GM18498 (cell line): ENCODE measurements at regions not wholly inside any gene's neighbourhood (a gene's known extent, or its start where the extent isn't known, plus 50 kb on each side); places are given as distances from the start of the nearest gene placed in this dataset.

ENCODE experiments used
- ATAC-seq: cut with Tn5 transposase; IDR thresholded peaks from one replicate; pipeline ENCODE4 v1.9.1; 2021; ENCODE audit warnings: mild to moderate bottlenecking, moderate library complexity; ENCODE audit not compliant: unreplicated experiment

DNA sequence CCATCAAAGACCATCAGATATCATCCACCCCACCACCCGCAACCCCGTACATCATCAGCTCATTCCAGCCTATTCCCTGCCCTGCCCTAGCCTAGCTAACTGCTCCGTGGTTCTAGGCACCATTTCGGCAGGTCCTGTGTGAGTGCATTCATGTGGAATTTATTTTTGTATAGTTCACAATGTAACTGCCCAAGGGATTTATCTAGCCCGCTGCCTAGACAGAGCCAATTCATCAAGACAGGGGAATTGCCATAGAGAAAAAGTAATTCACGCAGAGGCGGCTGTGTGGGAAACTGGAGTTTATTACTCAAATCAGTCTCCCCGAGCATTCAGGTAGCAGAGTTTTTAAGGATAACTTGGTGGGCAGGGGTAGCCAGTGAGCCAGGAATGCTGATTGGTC, 109.2 kb upstream of the UBL3 start:
- ATAC-seq, result no peak

DNA sequence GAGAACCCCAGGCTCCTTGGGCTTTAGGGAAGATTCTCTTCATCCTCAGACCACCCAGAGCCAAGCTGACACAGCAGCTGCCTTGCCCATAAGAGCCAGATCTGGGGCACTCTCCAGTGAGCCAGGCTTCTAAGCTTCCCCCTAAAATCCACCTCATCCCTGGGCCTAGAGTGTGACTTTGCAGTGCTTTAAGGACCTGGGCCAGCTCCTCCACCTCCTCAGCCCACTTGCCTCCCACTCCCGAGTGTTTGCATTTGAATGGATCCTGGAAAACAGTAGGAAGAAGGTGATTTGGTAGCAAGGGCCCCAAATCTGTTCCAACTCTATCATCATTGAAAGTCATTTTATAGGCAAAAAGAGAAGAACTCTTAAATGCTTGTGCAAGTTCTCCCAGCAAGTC, 108.7 kb upstream of the UBL3 start:
- no peak for ATAC-seq

DNA sequence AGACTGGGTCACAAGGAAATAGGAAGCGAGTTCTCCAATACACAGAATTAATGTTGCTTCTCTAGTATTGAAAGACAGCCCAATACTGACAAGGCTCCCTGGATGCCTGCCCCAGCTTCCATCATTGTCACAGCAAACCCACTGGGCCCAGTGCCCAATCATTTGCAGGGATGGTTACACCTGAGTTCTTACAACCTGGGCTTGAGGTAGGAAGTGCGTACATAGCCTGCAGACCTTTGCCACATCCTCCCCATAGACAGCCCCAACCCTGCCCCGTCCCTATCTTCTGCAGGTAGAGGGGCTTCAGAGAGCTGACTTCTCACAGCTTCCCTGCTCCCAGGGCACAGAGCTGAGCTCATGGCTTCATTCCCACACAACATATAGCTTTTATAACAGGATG, 108.1 kb upstream of the UBL3 start:
- no peak for ATAC-seq

DNA sequence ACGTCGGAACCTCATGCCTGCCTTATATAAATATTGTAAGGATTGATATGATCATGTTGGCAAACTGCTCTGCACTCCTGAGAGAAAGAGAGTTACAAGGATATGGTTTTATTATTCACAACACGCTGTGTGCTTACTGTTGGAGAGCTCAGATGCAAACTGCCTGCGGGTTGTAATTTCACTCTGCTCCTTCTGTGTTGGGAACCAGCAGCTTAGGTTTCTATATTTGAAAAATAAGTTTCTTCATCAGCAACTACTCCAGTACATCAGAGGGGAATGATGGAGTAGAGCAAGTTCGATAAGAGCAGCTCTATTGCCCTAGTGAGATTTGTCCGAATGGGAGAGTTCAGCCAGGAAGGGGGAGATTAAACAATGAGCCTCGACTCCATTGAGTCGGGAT, 106.9 kb upstream of the UBL3 start:
- no peak for ATAC-seq

DNA sequence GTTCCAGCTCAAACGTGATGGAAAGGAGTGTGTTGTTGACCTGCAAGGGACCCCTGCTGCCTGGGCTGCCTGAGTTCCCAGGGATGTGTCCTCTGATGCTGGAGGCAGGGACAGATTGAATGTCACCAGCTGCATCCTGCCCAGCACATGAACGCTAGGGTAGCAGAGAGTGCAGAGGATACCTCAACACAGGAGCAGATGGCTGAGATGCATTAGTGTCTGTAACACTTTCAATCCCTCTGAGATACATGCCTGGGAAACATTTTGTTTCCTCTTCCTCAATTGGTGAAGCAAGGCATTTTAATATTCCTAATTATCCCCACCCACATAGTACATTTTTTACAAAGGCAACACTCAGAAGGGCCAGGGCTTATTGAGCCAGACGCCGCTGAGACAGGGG, 106.4 kb upstream of the UBL3 start:
- ATAC-seq, result no peak

DNA sequence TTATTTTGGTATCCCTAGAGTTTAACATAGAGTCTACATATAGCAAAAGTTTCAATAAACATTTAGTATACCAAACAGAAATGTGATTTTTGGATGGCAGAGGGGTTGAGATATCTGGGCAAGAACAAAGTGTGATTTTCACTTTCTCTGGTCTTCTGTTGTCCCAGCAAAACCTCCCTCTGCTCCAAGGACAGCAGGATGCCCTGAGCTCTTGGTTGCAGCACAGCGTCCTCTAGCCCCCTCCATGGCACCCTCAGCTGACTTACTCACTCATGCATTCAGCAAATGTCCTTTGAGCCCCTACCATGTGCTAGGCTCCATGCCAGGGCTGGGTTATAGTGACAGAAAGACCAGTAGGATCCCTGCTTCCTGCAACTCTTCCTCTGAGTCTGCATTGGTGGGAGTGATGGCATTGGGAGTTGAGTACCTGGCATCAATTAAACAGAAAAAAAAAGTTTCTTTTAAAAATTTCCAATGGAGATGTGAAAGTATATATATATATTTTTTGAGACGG, 104.8 kb upstream of the UBL3 start:
- no peak for ATAC-seq

DNA sequence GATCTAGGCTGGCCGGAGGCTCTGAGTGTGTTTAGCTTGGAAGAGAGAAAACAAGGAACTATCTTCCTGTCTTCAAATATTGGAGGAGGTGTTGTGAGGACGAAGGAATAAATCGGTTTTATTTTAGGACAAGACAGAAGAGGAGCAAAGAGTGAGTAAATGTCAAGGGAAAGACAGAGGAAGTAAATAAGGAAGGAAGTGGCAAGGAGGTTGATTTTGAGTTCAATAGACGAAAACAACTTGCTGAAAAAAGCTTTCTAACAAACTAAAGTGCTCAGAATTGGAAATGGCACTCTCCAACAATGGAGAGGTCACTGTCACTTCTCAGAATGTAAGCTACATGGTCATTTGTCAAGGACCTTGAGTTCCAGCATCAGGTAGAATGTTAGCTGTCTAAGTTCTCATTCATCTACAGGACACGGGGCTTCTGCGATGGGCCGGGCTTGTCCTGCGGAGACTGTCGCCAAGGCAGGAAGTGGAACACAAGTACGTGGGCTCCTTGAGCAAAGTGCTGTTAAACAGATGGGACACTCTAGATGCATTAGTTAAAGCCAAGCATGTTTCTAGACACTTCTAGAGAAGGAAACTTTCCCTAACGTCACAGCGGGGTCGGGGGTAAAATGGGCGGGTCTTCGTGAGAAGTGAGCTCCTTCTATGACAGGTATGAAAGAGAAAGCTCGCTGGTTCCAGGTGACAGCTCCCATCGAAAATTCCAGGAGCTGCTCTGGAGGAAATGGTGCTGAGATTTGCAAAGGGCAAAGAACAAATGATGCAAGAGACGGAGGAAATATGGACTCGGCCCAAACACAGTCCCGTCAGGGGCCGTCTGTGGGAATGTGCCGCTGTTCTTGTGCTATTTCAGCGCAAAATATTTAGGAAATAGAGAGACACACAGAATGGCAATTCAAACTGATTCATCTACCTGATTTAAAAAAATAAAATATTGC, 103.9 kb upstream of the UBL3 start:
- ATAC-seq, result no peak

DNA sequence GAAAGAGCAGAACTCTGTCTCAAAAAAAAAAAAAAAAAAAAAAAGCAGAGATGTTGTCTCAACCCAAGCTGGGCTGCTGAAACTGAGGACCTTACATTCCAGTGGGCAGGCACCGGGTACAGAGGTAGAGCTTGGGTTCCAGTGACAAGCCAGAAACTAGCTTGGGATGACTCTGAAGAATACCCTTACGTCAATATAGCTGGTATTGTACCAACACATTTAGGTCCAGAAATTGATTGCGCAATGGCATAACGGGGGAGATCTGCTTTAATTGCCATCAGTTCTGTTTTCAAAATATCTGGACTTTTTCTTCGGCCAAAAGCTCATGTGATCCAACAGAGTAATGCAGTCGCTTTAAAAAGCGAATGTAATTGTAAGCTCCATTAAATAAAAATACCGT, 103.1 kb upstream of the UBL3 start:
- ATAC-seq, result no peak

DNA sequence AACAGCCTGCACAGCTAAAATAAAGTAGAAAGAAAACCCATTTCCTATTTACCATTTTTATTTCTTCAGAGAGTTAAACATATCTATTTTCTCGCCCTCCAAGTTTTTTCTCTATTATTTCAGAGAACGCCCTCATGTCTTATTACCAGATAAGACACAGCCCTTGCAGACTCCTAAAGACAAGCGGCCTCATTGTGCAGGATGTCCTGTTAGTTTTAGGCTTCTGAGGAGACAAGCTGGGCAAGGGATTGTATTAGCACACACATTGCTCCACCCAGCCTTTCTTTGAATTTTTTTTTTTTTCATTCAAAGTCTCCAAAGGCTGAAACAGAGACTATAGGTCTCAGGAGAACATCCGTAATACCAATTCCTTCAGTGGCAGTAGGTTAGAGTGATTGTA, 101.8 kb upstream of the UBL3 start:
- no peak for ATAC-seq

DNA sequence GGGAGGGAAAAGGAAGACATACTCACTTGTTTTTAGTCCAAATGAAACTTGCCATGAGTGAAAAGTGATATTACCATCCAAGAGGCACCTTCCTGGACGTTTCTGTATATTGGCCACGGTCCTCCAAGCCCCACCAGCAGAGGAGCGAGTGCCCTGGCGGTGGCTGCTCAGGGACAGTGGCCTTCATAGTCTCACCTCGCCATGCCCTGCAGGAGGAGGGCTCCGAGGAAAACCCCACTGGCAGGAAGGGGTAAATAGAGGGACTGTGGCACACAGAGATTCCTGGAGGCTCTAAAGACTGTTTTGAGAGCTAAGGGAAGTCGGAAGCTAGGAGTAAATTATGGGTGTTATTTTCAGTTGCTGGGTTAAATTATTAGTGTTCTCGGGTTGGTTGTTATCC, 98.4 kb upstream of the UBL3 start:
- no peak for ATAC-seq

DNA sequence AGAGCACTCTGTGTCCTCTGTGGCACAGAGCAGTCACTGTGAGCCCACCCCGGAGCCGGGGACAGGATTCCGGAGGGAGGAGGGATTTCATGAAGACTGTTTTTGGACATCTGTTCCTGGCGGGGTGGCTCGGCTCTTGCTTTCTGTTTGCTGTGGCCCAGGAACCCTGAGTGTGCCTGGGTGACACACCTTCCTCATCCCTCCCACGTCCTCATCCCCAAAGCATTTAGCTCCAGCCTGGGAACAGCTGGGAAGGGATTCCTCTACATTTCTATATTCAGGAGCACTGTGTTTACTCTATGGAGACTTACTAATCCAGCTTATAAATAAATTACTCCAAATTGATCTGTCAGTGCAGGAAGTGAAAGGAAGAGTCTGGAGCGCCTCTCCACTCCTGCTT, 97.8 kb upstream of the UBL3 start:
- ATAC-seq, result no peak

DNA sequence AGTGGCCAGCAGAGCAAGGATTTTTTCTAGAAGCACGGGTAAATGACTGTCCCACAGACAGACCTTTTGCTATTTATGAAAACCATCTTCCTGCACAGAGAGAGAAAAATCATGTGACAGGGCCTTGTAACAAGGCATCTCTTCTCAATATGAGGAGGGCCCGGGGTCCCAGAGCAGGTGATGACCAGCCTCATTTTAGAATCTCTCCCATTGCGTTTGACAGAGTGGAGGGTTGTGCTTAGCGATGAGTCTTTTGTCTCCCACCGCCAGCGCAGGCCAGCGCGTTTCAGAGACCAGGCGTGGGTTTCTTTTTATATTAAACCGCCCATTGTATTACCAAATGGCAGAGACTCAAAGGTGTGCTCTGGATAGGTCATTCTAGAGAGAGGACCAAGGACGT, 97.4 kb upstream of the UBL3 start:
- no peak for ATAC-seq

DNA sequence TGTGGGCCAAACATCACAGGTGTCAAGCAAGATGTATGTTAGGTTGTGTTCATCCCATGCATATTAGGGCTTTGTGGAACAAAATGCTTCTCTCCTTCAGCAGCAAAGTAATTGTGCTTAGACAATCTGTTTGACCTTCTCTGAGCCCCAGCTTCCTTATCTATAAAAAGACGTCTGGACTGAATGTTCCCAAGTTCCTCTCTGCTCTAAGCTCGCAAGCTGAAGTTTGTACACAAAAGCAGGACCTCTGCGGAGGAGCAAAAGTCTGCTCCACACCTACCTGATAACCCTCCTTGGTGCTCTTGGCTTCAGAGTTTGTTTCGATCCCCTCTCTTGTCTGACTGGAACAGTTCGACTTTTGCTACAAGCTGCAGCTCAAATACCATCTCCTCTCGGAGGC, 95.7 kb upstream of the UBL3 start:
- ATAC-seq, result no peak

DNA sequence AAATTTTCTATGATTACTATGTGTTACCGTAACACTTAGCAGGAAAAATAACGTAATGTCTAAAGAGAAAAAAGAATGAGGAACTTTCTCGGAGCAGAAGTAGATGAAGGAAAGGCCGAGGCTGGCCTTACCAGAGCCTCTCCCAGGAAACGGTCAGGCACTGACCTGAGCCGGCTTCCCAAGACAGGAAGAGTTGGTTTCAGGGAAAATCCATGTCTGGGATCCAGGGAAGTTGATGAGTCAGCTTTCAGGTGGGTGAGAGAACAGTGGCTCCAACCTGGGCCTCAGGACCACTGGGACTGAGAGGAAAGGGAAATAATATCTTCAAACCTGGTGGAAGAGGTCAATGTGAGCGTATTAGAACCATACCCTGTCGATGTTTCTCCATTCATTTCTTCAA, 93.3 kb upstream of the UBL3 start:
- ATAC-seq, result no peak

DNA sequence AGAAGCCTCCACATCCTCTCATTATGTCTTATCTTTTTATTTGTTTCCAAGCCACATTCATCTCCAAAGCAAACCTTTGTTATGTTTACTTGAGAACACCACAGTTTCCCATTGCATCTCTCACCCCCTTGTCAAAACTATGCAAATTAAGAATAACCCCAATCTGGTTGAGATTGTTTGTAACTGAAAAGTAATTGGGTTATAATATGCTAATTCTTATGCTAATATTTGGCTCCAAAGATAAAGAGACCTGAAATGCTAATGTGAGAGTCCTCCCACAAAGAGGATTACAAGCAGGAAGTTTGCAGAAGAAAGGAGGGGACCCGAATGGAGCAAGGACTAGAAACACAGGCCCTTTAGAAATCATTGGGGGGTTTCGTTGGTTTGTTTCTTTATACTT, 92.9 kb upstream of the UBL3 start:
- ATAC-seq, result no peak

DNA sequence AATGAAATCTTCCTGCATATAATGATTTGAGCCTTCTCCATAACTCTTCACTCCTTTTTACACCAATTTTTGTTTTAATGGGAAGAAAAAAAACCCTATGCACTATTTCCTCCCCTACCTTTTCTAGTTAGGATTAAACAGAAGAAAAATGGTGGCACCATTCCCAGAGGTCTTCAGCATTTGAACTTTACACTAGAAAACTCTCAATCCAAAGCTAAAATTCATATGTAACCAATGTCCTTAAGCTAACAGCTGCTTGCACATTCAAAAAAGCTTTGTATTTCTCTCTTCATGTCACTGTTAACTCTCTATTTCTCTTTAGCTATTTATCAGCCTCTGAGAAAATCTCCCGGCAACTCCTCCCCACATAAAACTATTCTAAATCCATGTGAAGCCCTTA, 90.3 kb upstream of the UBL3 start:
- no peak for ATAC-seq

DNA sequence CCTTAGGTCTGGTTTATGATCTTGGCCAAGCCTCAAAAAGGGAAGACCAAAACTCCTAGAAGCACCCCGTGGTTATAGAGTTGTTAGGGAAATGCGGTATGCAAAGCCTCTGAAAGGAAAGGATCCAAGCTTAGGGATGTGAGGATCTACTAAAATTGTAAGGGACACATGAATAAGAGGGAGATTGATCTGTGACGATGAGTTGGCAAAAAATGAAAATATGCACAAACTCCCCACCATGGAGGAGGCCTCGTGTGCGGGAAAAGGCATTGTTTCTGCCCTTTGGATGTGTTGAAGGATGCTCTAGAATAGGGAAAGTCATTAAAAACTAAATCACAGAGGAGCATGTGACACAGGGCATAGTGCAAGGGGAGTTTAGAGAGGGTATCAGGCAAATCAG, 88.7 kb upstream of the UBL3 start:
- no peak for ATAC-seq

DNA sequence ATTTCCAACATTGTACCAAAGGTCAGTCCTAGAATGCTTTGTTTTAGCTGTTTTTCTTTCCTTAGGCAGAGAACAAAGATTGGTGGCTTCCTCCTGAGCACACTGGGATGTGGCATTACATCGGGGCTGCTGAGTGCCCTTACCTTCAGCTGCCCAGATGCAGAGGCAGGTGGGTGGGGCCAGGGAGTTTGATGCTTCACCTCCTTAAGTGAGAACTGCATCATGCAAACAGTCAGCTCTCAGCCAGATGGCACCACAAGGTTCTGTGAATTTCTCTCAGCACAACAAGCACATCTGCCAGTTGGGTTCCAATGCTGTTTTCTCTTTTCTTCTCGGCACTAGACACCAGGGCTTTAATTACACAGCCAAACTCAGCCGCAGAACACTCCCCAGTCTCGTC, 87.4 kb upstream of the UBL3 start:
- ATAC-seq, result no peak

DNA sequence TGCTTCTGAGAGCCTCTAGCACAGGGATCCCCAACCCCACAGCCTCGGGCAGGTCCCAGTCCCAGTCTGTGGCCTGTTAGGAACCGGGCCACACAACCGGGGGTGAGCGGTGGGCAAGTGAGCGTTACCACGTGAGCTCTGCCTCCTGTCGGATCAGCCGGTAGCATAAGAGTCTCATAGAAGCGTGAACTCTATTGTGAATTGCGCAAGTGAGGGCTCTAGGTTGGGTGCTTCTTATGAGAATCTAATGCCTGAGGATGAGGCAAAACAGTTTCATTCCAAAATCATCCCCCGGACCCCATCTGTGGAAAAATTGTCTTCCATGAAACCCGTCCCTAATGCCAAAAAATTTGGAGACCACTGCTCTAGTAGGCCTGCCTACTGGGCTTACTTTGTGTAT, 87.0 kb upstream of the UBL3 start:
- ATAC-seq, result no peak

DNA sequence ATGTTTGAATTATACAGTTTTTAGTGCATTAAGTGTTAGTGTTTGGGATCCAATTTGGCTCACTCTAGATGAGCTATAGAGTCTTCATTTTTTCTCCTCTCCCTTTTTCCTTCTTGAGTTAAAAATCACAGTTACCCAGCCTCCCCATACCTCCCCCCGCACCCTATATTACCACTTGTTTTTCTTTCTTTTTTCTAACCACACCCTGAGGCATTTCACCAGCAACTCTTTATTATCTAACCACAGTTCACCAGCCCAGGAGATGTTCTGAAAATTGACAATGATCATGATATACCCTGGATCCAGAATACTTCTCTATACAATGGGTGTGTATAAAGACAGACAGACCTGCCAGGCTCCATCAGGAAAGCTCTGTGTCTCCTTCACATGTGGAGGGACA, 86.5 kb upstream of the UBL3 start:
- no peak for ATAC-seq

DNA sequence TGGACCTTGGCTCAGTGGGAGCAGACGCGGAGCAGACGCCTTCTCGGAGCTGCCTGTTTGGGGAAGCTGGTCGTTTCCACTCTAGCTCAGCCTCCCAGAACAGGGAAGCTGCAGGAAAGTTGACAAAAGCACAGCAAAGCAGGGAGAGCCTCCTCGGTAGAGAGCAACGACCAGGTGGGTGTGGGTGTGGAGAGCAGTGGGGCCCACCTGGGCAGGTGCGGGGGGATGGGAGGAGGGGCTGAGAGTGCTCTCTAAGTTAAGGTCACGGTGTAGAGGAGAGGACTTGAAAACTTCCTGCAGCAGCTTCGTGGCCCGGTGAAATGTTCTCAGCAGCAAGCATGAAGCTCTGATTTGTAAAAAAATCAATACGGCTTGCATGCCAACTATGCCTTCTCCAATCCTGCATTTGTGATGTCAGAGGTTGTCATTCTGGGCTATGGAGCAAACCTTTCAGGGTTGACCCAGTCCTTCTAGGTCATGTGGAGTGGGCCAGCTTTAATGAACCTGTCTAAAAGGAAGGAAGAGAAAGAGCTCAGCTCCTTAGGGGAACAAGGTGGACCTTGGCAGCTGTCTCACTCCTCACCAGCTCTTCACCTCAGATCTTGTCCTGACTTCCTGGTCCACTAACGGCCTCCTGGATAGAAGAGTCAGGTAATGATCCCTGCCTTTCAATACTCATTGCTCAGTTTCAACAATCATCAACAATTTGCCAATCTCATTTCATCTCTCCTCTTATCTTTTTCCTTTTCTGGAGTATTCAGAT, 85.8 kb upstream of the UBL3 start:
- ATAC-seq, result peak; percentile 30

DNA sequence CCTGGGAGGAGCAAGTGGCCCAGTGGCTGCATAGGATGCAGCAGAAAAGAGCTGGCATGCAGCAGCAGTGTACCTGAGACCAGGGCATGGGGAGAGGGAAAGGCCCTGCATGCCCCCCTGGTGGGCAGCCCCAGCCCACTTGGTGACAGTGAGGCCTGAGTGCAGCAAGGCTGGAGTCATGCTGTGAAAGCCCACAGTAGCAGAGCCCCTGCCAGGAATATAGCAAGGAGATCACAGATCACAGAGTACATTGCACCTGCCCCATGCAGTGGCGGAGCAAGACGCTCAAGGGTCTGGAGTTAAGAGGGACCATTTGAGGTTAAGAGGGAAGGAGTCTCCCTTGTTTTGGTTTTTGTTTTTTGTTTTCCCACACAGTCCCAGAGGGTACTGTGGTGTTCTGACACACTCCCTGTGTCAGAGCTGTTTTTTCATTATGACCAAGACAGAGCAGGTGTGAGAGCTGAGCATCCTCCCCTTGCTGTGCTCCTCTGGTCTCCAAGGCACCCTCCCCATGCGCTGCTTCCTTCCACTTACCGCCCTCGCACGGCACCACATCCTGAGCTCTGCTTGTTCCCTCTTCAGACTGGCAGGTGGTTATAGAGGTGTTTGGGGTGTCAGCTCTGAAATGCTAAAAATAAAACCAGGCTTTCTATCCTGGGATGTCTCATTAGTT, 85.0 kb upstream of the UBL3 start:
- peak; percentile 94 for ATAC-seq
